GM12891 (cell line): ENCODE measurements at regions not wholly inside any gene's neighbourhood (a gene's known extent, or its start where the extent isn't known, plus 50 kb on each side); places are given as distances from the start of the nearest gene placed in this dataset.

Experiments used
- PAX5 ChIP-seq: IDR thresholded peaks from 2 replicates; pipeline ENCODE4 v1.6.1; 2011; ENCODE audit warnings: low read length, moderate library complexity, mild to moderate bottlenecking; ENCODE audit not compliant: insufficient read depth, severe bottlenecking
- POLR2A ChIP-seq: IDR thresholded peaks from 2 replicates; pipeline ENCODE4 v1.6.1; 2011; ENCODE audit warnings: low read depth, low read length, control low read depth
- POLR2AphosphoS5 ChIP-seq: IDR thresholded peaks from 2 replicates; pipeline ENCODE4 v1.6.1; 2011; ENCODE audit warnings: low read depth, low read length, control low read depth
- SPI1 ChIP-seq: IDR thresholded peaks from 2 replicates; pipeline ENCODE4 v1.6.1; 2011; ENCODE audit warnings: low read depth, low read length, control low read depth
- TAF1 ChIP-seq: IDR thresholded peaks from 2 replicates; pipeline ENCODE4 v1.6.1; 2011; ENCODE audit warnings: low read depth, low read length, control low read depth

DNA sequence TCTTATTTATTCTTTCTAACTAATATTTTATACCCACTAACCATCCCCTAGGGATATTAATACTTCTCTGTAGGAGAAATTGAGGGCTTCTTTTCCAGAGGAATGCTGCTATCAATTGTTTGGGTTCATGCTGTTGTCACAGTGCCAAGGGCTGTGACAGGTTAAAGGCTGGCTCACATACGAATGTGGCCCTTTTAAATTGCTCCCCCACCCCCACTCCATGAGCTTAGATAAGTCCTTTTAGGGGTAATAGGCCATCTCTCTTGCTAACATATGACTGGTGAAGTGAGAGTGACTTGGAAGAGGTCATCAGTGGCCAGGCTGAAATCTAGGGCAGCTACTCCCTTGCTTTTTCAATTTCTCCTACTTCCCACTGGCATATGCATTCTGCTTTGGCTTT lies 121.9 kb upstream of the DPH6 start:
- TF ChIP-seq POLR2AphosphoS5 (no peak), TAF1 (no peak), SPI1 (no peak), POLR2A (no peak), PAX5 (no peak)
